ENCODE measurements at regions not wholly inside any gene's neighbourhood (a gene's known extent, or its start where the extent isn't known, plus 50 kb on each side); places are given as distances from the start of the nearest gene placed in this dataset.

GRCh38 chr14:43793579-43793978, 713.5 kb downstream of the FSCB start:
- Histone ChIP-seq H3K4me1 (peaks cover 0 to 17% (median 2%) of the 10 kb centered on the region in 4 donors), H3K27ac (replicated peaks in 1 of 4) (no peak overlapping the region), H3K27me3 (no peaks in the 10 kb centered on the region), H3K9me3 (no peaks in the 10 kb centered on the region), H3K4me3 (no peak overlapping the region), H3K36me3 (no peaks in the 10 kb centered on the region)
- intact Hi-C loops (cut with DNase I) = no loop called here
- WGBS = 58% methylated on average over 2 of the region's 2 CpGs
- DNase-seq (ENCODE audit: extremely low spot score) = no peak
- TF ChIP-seq CTCF (IDR thresholded peaks at IDR 0.05) (no peak), POLR2AphosphoS5 (IDR thresholded peaks at IDR 0.05) (no peak), EP300 (IDR thresholded peaks at IDR 0.05) (no peak), POLR2A (IDR thresholded peaks at IDR 0.05; ENCODE audit: low read depth) (no peak)

DNA sequence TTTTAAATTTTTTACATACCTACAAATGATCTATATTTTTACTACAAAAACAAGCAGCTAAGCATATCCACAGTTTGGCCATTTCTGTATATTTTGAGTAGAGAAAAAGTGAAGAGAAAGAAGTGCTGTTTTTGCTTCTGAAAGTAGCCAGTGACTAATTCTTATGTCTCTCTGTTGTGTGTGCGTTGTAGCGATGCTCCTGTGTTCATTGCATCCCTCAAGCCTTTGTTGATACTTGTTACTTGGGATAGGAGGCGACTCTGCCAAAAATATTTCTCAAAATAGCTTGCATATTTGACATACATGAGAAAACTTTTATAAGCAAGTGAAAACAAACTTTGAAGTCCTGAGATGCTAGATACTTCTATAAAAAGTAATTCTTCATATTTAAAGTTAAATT, 714.1 kb downstream of the FSCB start:
- Histone ChIP-seq H3K9me3 (no peaks in the 10 kb centered on the region), H3K27me3 (no peaks in the 10 kb centered on the region), H3K27ac (replicated peaks in 1 of 4) (no peak overlapping the region), H3K4me3 (no peak overlapping the region), H3K4me1 (peaks cover 0 to 17% (median 2%) of the 10 kb centered on the region in 4 donors), H3K36me3 (no peaks in the 10 kb centered on the region)
- no peak for TF ChIP-seq POLR2AphosphoS5 (IDR thresholded peaks at IDR 0.05)
- TF ChIP-seq EP300 (IDR thresholded peaks at IDR 0.05) = no peak
- TF ChIP-seq CTCF (IDR thresholded peaks at IDR 0.05) = no peak
- TF ChIP-seq POLR2A (IDR thresholded peaks at IDR 0.05; ENCODE audit: low read depth) = no peak
- DNase-seq (ENCODE audit: extremely low spot score) = no peak
- 40% methylated on average over 3 of the region's 3 CpGs for WGBS
- intact Hi-C loops (cut with DNase I) = no loop called here

GRCh38 chr14:43790681-43791080, 716.4 kb downstream of the FSCB start:
- H3K4me3 ChIP-seq = no peak overlapping the region
- no peaks in the 10 kb centered on the region for H3K27me3 ChIP-seq
- no peak for DNase-seq (ENCODE audit: extremely low spot score)
- peaks cover 0 to 17% (median 0%) of the 10 kb centered on the region in 4 donors for H3K4me1 ChIP-seq
- TF ChIP-seq POLR2AphosphoS5 (IDR thresholded peaks at IDR 0.05) (no peak), CTCF (IDR thresholded peaks at IDR 0.05) (no peak)
- WGBS = 81% methylated on average over 4 of the region's 4 CpGs
- H3K27ac ChIP-seq (replicated peaks in 1 of 4) = no peak overlapping the region
- no peaks in the 10 kb centered on the region for H3K36me3 ChIP-seq
- intact Hi-C loops (cut with DNase I) = no loop called here
- no peaks in the 10 kb centered on the region for H3K9me3 ChIP-seq

GRCh38 chr14:43789458-43789857, 717.6 kb downstream of the FSCB start:
- 79% methylated on average over 2 of the region's 2 CpGs for WGBS

More at GRCh38 chr14:43789458-43789857, 717.6 kb downstream of the FSCB start:
- DNase-seq (ENCODE audit: extremely low spot score) = no peak
- intact Hi-C loops (cut with DNase I) = no loop called here
- TF ChIP-seq EP300 (IDR thresholded peaks at IDR 0.05) (no peak), POLR2AphosphoS5 (IDR thresholded peaks at IDR 0.05) (no peak), CTCF (IDR thresholded peaks at IDR 0.05) (no peak), POLR2A (IDR thresholded peaks at IDR 0.05; ENCODE audit: low read depth) (no peak)
- H3K27me3 ChIP-seq = no peaks in the 10 kb centered on the region
- H3K36me3 ChIP-seq = no peaks in the 10 kb centered on the region
- H3K4me3 ChIP-seq = no peak overlapping the region
- H3K4me1 ChIP-seq = peaks cover 0 to 17% (median 0%) of the 10 kb centered on the region in 4 donors
- no peak overlapping the region for H3K27ac ChIP-seq (replicated peaks in 1 of 4)
- H3K9me3 ChIP-seq = no peaks in the 10 kb centered on the region
